Caco-2 (cell line): ENCODE measurements at regions not wholly inside any gene's neighbourhood (a gene's known extent, or its start where the extent isn't known, plus 50 kb on each side); places are given as distances from the start of the nearest gene placed in this dataset.
"Not testable (repeated sequence)": the region's sequence is repeated elsewhere in the genome, so short reads cannot be mapped to it uniquely, and the experiment has no call there.

ENCODE experiments used
- BruUV-seq: library from RNA; stranded (reverse); fragments of 400-500 nt; replicated peaks from 2 replicates; lab custom pipeline; 2021; lab: Mats Ljungman, UMichigan
- CTCF ChIA-PET: fragments of 300-600 bp; sonication (Branson Sonifier 250); formaldehyde crosslinking; loops from one replicate; lab custom pipeline; 2022; ENCODE audit warnings: antibody characterized with exemption; lab: Charles Lee
- POLR2A ChIA-PET: fragments of 300-600 bp; sonication (Branson Sonifier 250); formaldehyde crosslinking; loops from one replicate; lab custom pipeline; 2022; ENCODE audit warnings: antibody characterized with exemption; lab: Charles Lee
- DNase-seq, 2 experiments: peaks; one replicate each; pipeline versions ENCODE4 v3.0.0 to v3.0.0-alpha.2; 2020 to 2022
- H3K27me3 ChIP-seq: replicated peaks from 2 replicates; pipeline ENCODE4 v1.6.0; 2011; ENCODE audit warnings: low read length; ENCODE audit not compliant: control insufficient read depth, insufficient read depth
- H3K36me3 ChIP-seq: 2 replicates; pipeline ENCODE4 v1.5.1; 2011; ENCODE audit warnings: low read length; ENCODE audit not compliant: control insufficient read depth, insufficient read depth
- H3K4me1 ChIP-seq: fragments of 250-450 bp; sonication (Bioruptor Pico); 2 replicates; pipeline ENCODE4 v1.5.1; 2020; ENCODE audit warnings: mild to moderate bottlenecking
- H3K4me3 ChIP-seq: 2 replicates; pipeline ENCODE4 v1.5.1; 2011; ENCODE audit warnings: low read depth, mild to moderate bottlenecking, control low read depth, low read length
- H3K9me3 ChIP-seq: fragments of 250-450 bp; sonication (Bioruptor Pico); 2 replicates; pipeline ENCODE4 v1.5.1; 2020; ENCODE audit warnings: mild to moderate bottlenecking, moderate library complexity
- H3K27ac Mint-ChIP-seq: one replicate; pipeline ENCODE4 v1.8.0; 2022; ENCODE audit warnings: mixed read lengths; ENCODE audit not compliant: unreplicated experiment
- H3K27me3 Mint-ChIP-seq: one replicate; pipeline ENCODE4 v1.8.0; 2022; ENCODE audit warnings: mixed read lengths; ENCODE audit not compliant: insufficient read depth, unreplicated experiment
- H3K36me3 Mint-ChIP-seq: one replicate; pipeline ENCODE4 v1.8.0; 2022; ENCODE audit warnings: mild to moderate bottlenecking, mixed read lengths; ENCODE audit not compliant: insufficient read depth, unreplicated experiment
- H3K4me1 Mint-ChIP-seq: one replicate; pipeline ENCODE4 v1.8.0; 2022; ENCODE audit warnings: low read depth, mixed read lengths; ENCODE audit not compliant: unreplicated experiment
- H3K4me3 Mint-ChIP-seq: one replicate; pipeline ENCODE4 v1.8.0; 2022; ENCODE audit warnings: mild to moderate bottlenecking, moderate library complexity, mixed read lengths; ENCODE audit not compliant: unreplicated experiment
- H3K9me3 Mint-ChIP-seq: one replicate; pipeline ENCODE4 v1.8.0; 2022; ENCODE audit warnings: mixed read lengths; ENCODE audit not compliant: unreplicated experiment
- CTCF ChIP-seq, 2 experiments: fragments of 200-600 bp in 1 of 2; IDR thresholded peaks; 1 replicate in 1 of 2; 2 replicates in 1 of 2; pipeline versions ENCODE4 v1.5.1 to v1.8.0; 2011 to 2022; ENCODE audit warnings: antibody characterized with exemption in 1 of 2, control low read depth in 1 of 2, inconsistent platforms in 1 of 2, low read depth in 1 of 2, low read length in 1 of 2, mild to moderate bottlenecking in 1 of 2, moderate library complexity in 1 of 2; ENCODE audit not compliant: insufficient read depth in 1 of 2, severe bottlenecking in 1 of 2, unreplicated experiment in 1 of 2
- intact Hi-C: fragments of 100-400 bp; cut with micrococcal nuclease; formaldehyde crosslinking; loops from one replicate; pipeline ENCODE4 v1.10.0; 2022; ENCODE audit not compliant: unreplicated experiment

GRCh38 chr13:22893204-22893603 is 287.6 kb upstream of the SGCG start:
- no TSS peak for BruUV-seq
- intact Hi-C loops, result no loop called here
- Mint-ChIP-seq H3K27ac (no peak overlapping the region), H3K9me3 (no peaks in the 10 kb centered on the region), H3K36me3 (no peaks in the 10 kb centered on the region), H3K4me1 (no peaks in the 10 kb centered on the region), H3K27me3 (no peaks in the 10 kb centered on the region), H3K4me3 (no peak overlapping the region)
- TF ChIP-seq CTCF (IDR thresholded peaks at IDR 0.05; ENCODE audit: insufficient read depth in 1 of 2, low read depth in 1 of 2, low read length in 1 of 2, severe bottlenecking in 1 of 2, unreplicated experiment in 1 of 2), result no peak
- Histone ChIP-seq H3K4me1 (no peaks in the 10 kb centered on the region), H3K36me3 (no peaks in the 10 kb centered on the region), H3K4me3 (no peak overlapping the region), H3K9me3 (no peaks in the 10 kb centered on the region; the same call in 1 of the 2 replicates), H3K27me3 (no peaks in the 10 kb centered on the region)
- ChIA-PET POLR2A (no interaction called here), CTCF (no interaction called here)
- no peak for DNase-seq

- no peaks in the 10 kb centered on the region for H3K27me3 Mint-ChIP-seq
- intact Hi-C loops, result no loop called here
- H3K36me3 Mint-ChIP-seq, result no peaks in the 10 kb centered on the region
- no peak overlapping the region for H3K4me3 Mint-ChIP-seq
- Histone ChIP-seq H3K4me1 (no peaks in the 10 kb centered on the region), H3K36me3 (no peaks in the 10 kb centered on the region), H3K9me3 (no peaks in the 10 kb centered on the region; the same call in 1 of the 2 replicates), H3K4me3 (no peak overlapping the region), H3K27me3 (no peaks in the 10 kb centered on the region)
- no TSS peak for BruUV-seq
- TF ChIP-seq CTCF (IDR thresholded peaks at IDR 0.05; ENCODE audit: insufficient read depth in 1 of 2, low read depth in 1 of 2, low read length in 1 of 2, severe bottlenecking in 1 of 2, unreplicated experiment in 1 of 2), result no peak
- H3K9me3 Mint-ChIP-seq, result no peaks in the 10 kb centered on the region
- DNase-seq, result no peak
- H3K27ac Mint-ChIP-seq, result no peak overlapping the region
- ChIA-PET CTCF (no interaction called here), POLR2A (no interaction called here)
- H3K4me1 Mint-ChIP-seq, result no peaks in the 10 kb centered on the region
These were observed 287.0 kb upstream of the SGCG start for GRCh38 chr13:22893777-22894176.

DNA sequence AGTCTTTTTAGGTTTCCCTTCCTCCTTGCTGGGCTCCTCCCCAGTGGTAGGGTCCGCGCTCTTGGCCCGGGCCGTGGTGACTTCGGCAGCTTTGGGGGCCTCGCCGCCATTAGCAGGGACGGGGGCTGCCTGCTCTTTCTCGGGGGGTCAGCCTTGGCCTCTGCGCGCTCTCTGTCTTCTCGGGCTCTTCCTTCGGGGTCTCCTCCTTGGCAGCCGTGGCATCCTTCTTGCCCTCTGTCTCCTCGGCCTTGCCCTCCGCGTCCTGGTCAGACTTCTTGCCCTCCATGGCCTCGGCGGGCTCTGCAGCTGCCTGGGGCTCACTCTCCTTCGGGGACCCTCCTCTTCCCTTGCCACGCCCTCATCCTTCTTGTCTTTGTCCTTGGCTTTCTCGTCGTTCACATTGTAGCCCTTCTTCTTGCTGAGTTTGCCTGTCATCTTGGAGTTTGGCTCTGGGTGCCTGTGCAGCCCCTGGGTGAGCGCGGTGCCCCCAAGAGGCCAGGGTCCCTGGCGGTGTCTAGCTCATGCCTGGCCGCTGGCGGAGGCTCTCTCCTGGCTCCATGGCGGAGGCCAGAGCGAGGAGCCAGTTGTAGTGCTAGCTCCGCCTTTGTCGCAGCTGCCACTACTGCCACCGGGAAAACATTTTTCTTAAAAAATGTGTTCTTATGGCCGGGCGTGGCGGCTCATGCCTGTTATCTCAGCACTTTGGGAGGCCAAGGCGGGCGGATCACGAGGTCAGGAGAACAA is 283.0 kb upstream of the SGCG start:
- Mint-ChIP-seq H3K27ac (no peak overlapping the region), H3K9me3 (no peaks in the 10 kb centered on the region), H3K27me3 (no peaks in the 10 kb centered on the region), H3K4me1 (no peaks in the 10 kb centered on the region), H3K4me3 (no peak overlapping the region), H3K36me3 (no peaks in the 10 kb centered on the region)
- ChIA-PET POLR2A (no interaction called here), CTCF (no interaction called here)
- no TSS peak for BruUV-seq
- Histone ChIP-seq H3K9me3 (no peaks in the 10 kb centered on the region), H3K27me3 (no peaks in the 10 kb centered on the region), H3K36me3 (no peaks in the 10 kb centered on the region), H3K4me1 (no peaks in the 10 kb centered on the region), H3K4me3 (no peak overlapping the region)
- no peak for DNase-seq
- no peak for TF ChIP-seq CTCF (IDR thresholded peaks at IDR 0.05; ENCODE audit: insufficient read depth in 1 of 2, low read depth in 1 of 2, low read length in 1 of 2, severe bottlenecking in 1 of 2, unreplicated experiment in 1 of 2)
- intact Hi-C loops, result no loop called here

GRCh38 chr13:22900416-22900951 is 280.3 kb upstream of the SGCG start:
- intact Hi-C loops, H3K36me3 Mint-ChIP-seq, H3K36me3 ChIP-seq, H3K27me3 Mint-ChIP-seq, H3K4me3 Mint-ChIP-seq, POLR2A ChIA-PET, H3K9me3 ChIP-seq, H3K4me1 ChIP-seq, H3K9me3 Mint-ChIP-seq, H3K27me3 ChIP-seq, H3K4me3 ChIP-seq, CTCF ChIA-PET, BruUV-seq, H3K4me1 Mint-ChIP-seq, DNase-seq, H3K27ac Mint-ChIP-seq: not testable (repeated sequence)
